Heart right ventricle (tissue), 16 donors: ENCODE measurements at regions not wholly inside any gene's neighbourhood (a gene's known extent, or its start where the extent isn't known, plus 50 kb on each side); places are given as distances from the start of the nearest gene placed in this dataset.

Experiments used
- ATAC-seq, 8 donors: fragments of 200-7000 bp; cut with Tn5 transposase; one replicate each; pipeline ENCODE4 v1.9.1; 2020; ENCODE audit warnings: mild to moderate bottlenecking in 8 of 8, moderate library complexity in 8 of 8, moderate number of reproducible peaks in 1 of 8
- DNase-seq, 2 donors: peaks; one replicate each; pipeline ENCODE4 v3.0.0-alpha.2; 2020
- H3K27ac ChIP-seq, 10 donors: fragments of 200-600 bp; sonication (generic) in 2 of 10; one replicate each; pipeline versions ENCODE4 v1.5.0 to v1.8.0; 2020 to 2022; ENCODE audit warnings: mild to moderate bottlenecking in 3 of 10
- H3K27me3 ChIP-seq, 7 donors: fragments of 200-600 bp; one replicate each; pipeline ENCODE4 v1.8.0; 2021 to 2022; ENCODE audit warnings: mild to moderate bottlenecking in 2 of 7
- H3K36me3 ChIP-seq, 9 donors: fragments of 200-600 bp; sonication (generic) in 1 of 9; one replicate each; pipeline versions ENCODE4 v1.5.0 to v1.8.0; 2020 to 2022; ENCODE audit warnings: mild to moderate bottlenecking in 2 of 9
- H3K4me1 ChIP-seq, 9 donors: fragments of 200-600 bp; sonication (generic) in 1 of 9; one replicate each; pipeline versions ENCODE4 v1.5.0 to v1.8.0; 2020 to 2022; ENCODE audit warnings: mild to moderate bottlenecking in 4 of 9
- H3K4me3 ChIP-seq, 10 donors: fragments of 200-600 bp; sonication (generic) in 2 of 10; one replicate each; pipeline versions ENCODE4 v1.5.0 to v1.8.0; 2020 to 2022; ENCODE audit warnings: mild to moderate bottlenecking in 7 of 10, moderate library complexity in 2 of 10
- H3K9me3 ChIP-seq, 11 donors: fragments of 200-600 bp in 10 of 11; sonication (generic) in 2 of 11; one replicate each; pipeline versions ENCODE4 v1.5.0 to v1.8.0; 2013 to 2022; ENCODE audit warnings: mild to moderate bottlenecking in 2 of 11, control low read depth in 1 of 11, moderate library complexity in 1 of 11
- CTCF ChIP-seq, 9 donors: fragments of 200-600 bp; sonication (generic) in 2 of 9; IDR thresholded peaks; one replicate each; pipeline versions ENCODE4 v1.5.0 to v1.8.0; 2021 to 2022; ENCODE audit warnings: antibody characterized with exemption in 9 of 9, mild to moderate bottlenecking in 5 of 9, moderate library complexity in 1 of 9
- WGBS, 2 donors: extraction: QIAGEN DNeasy Blood & Tissue Kit; methylation state at CpG; one replicate each; pipeline ENCODE4 v1.1.7; 2013; ENCODE audit warnings: inconsistent platforms in 1 of 2; 5-methylcytosine and 5-hydroxymethylcytosine counted together
- intact Hi-C, 10 donors: fragments of 100-400 bp; cut with DNase I; formaldehyde crosslinking; loops; one replicate each; pipeline versions ENCODE4 v1.11.1 to v1.14.2; 2022
- donor health status: Arrhythmogenic right ventricular cardiomyopathy.
- donor health status: ischemic (EF 13 %, LVEDD 7.1; RV severe dilation, severe dysfunction).
- donor health status: healthy with polysubstance abuse.
- donor health status: DM: no; HTN: yes; CAD: no.
- donor health status: DM: no; HTN: no; CAD: no.
- donor health status: ischemic (EF 25% LVEDD 6.9; RV normal size, moderate dysfunction).
- donor health status: ischemic (EF 25% LVEDD 5.7; RV mildly dilated, moderate dysfunction).
- donor health status: healthy.
- donor health status: DM: yes; HTN: yes; CAD: no.
- donor health status: Ischemic cardiomyopathy.
- donor health status: ischemic (EF 35%, LVEDD 5.7; RV mildly dilated, moderate dysfunction).
- donor health status: nonischemic (EF 11% LVEDD 7.7; RV severe dilation, severe dysfunction).
- donor health status: DM: yes; HTN: yes; CAD: no.
- donor health status: PGD.
- donor health status: ischemic (EF 29% LVEDD 5.4; RV normal size, mild dysfunction).
- donor health status: nonischemic (EF 23%, LVEDD 6.1; RV moderate dilation, normal function).

GRCh38 chr17:55859301-55859795, 108.5 kb downstream of the PCTP start:
- peaks cover 0 to 5% (median 0%) of the 10 kb centered on the region in 7 donors for H3K27me3 ChIP-seq
- WGBS, 2 donors, result 38 to 42% methylated on average over 2 of the region's 2 CpGs
- H3K9me3 ChIP-seq, result peaks cover 0 to 5% (median 0%) of the 10 kb centered on the region in 11 donors
- no peak overlapping the region for H3K27ac ChIP-seq
- no peaks in the 10 kb centered on the region for H3K36me3 ChIP-seq
- no peaks in the 10 kb centered on the region for H3K4me1 ChIP-seq
- no peak for ATAC-seq
- no peak for DNase-seq
- TF ChIP-seq CTCF (IDR thresholded peaks at IDR 0.05), result no peak
- H3K4me3 ChIP-seq, result no peak overlapping the region
- intact Hi-C loops, result loop anchor here in 2 of 10 donors (10.0 kb wide), 2 partner anchors 455 to 465 kb away; no protein-coding TSS in a partner anchor

- H3K9me3 ChIP-seq, result no peaks in the 10 kb centered on the region
- no peaks in the 10 kb centered on the region for H3K4me1 ChIP-seq
- H3K27me3 ChIP-seq, result no peaks in the 10 kb centered on the region
- ATAC-seq, result no peak
- no peak overlapping the region for H3K4me3 ChIP-seq
- H3K27ac ChIP-seq, result no peak overlapping the region
- DNase-seq, result no peak
- TF ChIP-seq CTCF (IDR thresholded peaks at IDR 0.05), result no peak
- H3K36me3 ChIP-seq, result no peaks in the 10 kb centered on the region
- intact Hi-C loops, result no loop called here
Measured at GRCh38 chr17:55865072-55865762, 114.4 kb downstream of the PCTP start.

- no peak overlapping the region for H3K4me3 ChIP-seq
- H3K9me3 ChIP-seq, result no peaks in the 10 kb centered on the region
- no peaks in the 10 kb centered on the region for H3K4me1 ChIP-seq
- no peak overlapping the region for H3K27ac ChIP-seq
- intact Hi-C loops, result no loop called here
- H3K36me3 ChIP-seq, result no peaks in the 10 kb centered on the region
- no peaks in the 10 kb centered on the region for H3K27me3 ChIP-seq
- ATAC-seq (no peak), DNase-seq (no peak)
- TF ChIP-seq CTCF (IDR thresholded peaks at IDR 0.05), result no peak
Measured at GRCh38 chr17:55870044-55870443, 119.2 kb downstream of the PCTP start.

GRCh38 chr17:55872374-55872773, 121.5 kb downstream of the PCTP start:
- ATAC-seq (no peak), DNase-seq (no peak)
- H3K4me3 ChIP-seq, result no peak overlapping the region
- H3K4me1 ChIP-seq, result no peaks in the 10 kb centered on the region
- intact Hi-C loops, result no loop called here
- H3K36me3 ChIP-seq, result no peaks in the 10 kb centered on the region
- no peak overlapping the region for H3K27ac ChIP-seq
- TF ChIP-seq CTCF (IDR thresholded peaks at IDR 0.05), result no peak
- H3K27me3 ChIP-seq, result no peaks in the 10 kb centered on the region
- no peaks in the 10 kb centered on the region for H3K9me3 ChIP-seq
- WGBS, 2 donors, result 84 to 85% methylated on average over 3 of the region's 3 CpGs
